ENCODE measurements at regions not wholly inside any gene's neighbourhood (a gene's known extent, or its start where the extent isn't known, plus 50 kb on each side); places are given as distances from the start of the nearest gene placed in this dataset.
"Not testable (repeated sequence)": the region's sequence is repeated elsewhere in the genome, so short reads cannot be mapped to it uniquely, and the experiment has no call there.

DNA sequence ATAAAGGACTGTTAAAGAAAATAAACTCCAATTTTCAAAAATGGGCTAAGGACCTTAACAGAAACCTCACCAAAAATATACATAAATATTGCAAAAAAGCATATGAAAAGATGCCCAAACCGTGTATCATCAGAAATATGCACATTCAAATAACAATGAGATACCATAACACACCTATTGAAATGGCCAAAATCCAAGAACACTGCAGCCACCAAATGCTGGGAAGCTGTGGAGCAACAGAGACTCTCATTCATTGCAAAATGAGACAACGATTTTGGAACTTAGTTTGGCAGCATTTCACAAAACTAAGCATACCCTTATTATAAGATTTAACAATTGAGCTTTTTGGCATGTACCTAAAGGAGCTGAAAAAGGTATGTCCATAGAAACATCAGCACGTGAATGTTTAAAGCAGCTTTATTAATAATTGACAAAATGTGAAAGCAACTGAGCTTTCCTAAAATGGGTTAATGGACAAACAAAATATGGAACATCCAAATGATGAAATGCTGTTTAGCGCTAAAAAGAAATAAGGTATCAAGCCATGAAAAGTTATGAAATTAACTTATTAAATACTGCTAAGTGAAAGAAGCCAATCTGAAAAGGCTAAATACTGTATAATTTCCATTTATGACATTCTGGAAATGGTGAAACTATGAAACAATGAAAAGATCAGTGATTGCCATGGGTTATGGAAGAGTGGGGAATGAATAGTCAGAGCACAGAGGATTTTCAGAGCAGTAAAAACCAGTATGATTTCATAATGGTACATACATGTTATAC, 592.6 kb upstream of the ADGRB3 start:
- Mint-ChIP-seq H3K4me1 (no peaks in the 10 kb centered on the region), H3K4me3 (no peak overlapping the region), H3K27ac (ENCODE audit: low read depth) (no peak overlapping the region), H3K27me3 (no peaks in the 10 kb centered on the region), H3K9me3 (peaks cover 13% of the 10 kb centered on the region), H3K36me3 (ENCODE audit: insufficient read depth) (peaks cover 2% of the 10 kb centered on the region)
- no peak for ATAC-seq (replicated peaks; ENCODE audit: extremely low read depth, poor library complexity, severe bottlenecking)
- no peak for DNase-seq (ENCODE audit: low spot score in 2 of 2)

DNA sequence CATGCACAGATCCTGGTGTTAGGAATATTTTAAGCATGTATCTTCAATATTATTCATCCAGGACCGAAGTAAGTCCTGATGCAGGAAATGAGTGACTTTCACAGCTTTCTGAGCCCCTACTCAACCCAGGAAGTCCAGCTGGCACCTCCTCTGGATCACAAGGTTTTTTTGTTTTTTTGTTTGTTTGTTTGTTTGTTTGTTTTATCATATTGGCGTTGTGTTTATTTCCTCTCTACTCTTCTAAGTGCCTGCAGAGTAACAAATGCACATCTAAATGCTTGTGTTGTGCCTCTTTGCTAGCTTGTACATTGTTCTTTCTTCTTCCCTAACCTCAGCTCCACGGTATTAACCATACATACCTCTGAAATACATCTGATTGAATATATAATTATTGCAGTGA, 594.3 kb upstream of the ADGRB3 start:
- no peak for ATAC-seq (replicated peaks; ENCODE audit: extremely low read depth, poor library complexity, severe bottlenecking)
- no peaks in the 10 kb centered on the region for H3K36me3 Mint-ChIP-seq (ENCODE audit: insufficient read depth)
- no peaks in the 10 kb centered on the region for H3K27me3 Mint-ChIP-seq
- H3K27ac Mint-ChIP-seq (ENCODE audit: low read depth), result no peak overlapping the region
- DNase-seq (ENCODE audit: low spot score in 2 of 2), result no peak
- no peaks in the 10 kb centered on the region for H3K4me1 Mint-ChIP-seq
- H3K4me3 Mint-ChIP-seq, result no peak overlapping the region
- peaks cover 13% of the 10 kb centered on the region for H3K9me3 Mint-ChIP-seq

DNA sequence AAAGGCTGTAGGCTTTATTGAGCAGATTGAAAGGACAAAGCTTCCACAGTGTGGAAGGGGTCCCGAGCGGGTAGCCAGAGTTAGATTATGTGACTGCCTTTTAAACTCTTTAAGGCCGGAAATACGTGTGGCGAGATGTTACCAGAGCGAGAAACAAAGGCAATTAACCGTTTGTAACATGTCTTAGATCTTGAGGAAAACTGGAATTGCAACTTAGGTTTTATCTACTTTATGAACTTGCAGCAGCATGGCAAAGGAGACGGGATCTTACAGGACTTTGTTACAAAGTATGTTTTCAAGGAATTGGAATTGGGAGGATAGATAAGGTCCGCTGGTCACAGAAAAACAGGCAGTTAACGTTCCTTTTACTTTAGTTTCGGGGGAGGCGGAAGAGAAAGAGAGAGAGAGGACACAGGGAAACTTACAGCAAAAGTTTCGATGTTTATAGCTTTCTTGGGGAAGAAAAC, 594.7 kb upstream of the ADGRB3 start:
- DNase-seq (ENCODE audit: low spot score in 2 of 2) (no peak), ATAC-seq (replicated peaks; ENCODE audit: extremely low read depth, poor library complexity, severe bottlenecking) (no peak)
- Mint-ChIP-seq H3K27ac (ENCODE audit: low read depth) (no peak overlapping the region), H3K36me3 (ENCODE audit: insufficient read depth) (no peaks in the 10 kb centered on the region), H3K4me1 (no peaks in the 10 kb centered on the region), H3K9me3 (peaks cover 13% of the 10 kb centered on the region), H3K4me3 (no peak overlapping the region), H3K27me3 (no peaks in the 10 kb centered on the region)

DNA sequence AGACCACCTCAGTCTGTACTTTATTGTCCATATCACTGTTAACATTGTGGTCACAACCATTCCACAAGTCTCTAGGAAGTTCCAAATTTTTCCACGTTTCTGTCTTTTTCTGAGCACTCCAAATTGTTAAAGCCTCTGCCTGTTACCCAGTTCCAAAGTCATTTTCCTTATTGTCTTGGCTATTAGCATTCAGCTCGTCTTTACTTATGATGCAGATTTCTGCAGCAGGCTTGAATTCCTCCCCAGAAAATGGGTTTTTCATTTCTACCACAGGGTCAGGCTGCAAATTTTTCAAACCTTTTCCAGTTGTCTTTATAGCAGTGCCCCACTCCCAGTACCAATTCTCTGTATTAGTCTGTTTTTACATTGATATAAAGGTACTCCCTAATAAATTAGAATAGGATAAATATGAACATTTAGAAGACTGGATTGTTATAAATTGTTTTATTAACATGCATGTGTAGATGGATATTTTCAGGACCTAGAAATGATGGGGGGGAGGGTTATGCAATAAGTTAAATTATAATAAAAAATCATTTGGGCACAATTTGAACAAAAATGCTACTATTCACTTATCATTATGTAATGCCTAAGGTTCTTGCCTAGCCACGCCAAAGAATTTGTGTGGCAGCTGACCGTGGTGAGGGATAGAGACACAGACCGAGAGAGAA, 595.3 kb upstream of the ADGRB3 start:
- H3K4me3 Mint-ChIP-seq, result no peak overlapping the region

DNA sequence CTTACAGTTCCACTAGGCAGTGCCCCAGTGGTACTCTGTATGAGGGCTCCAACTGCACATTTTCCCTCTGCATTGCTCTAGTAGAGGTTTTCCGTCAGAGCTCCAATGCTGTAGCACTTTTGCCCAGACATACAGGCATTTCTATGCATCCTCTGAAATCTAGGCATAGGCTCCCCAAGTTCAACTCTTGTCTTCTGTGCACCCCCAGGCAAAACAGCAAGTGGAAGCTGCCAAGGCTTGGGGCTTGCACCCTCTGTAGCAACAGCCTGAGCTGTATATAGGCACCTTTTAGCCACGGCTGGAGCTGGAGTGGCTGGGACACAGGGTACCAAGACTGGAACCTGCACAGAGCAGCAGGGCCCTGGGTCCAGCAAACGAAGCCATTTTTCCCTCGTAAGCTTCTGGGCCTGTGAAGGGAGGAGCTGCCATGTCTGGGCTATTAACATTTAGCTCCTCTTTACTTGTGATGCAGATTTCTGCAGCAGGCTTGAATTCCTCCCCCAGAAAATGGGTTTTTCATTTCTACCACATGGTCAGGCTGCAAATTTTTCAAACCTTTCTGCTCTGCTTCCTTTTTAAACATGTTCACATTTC, 596.2 kb upstream of the ADGRB3 start:
- ATAC-seq (replicated peaks; ENCODE audit: extremely low read depth, poor library complexity, severe bottlenecking) (peak; percentile 14), DNase-seq (ENCODE audit: low spot score in 2 of 2) (no peak)
- no peaks in the 10 kb centered on the region for H3K4me1 Mint-ChIP-seq
- H3K9me3 Mint-ChIP-seq, result peaks cover 13% of the 10 kb centered on the region
- H3K27me3 Mint-ChIP-seq, result no peaks in the 10 kb centered on the region
- H3K27ac Mint-ChIP-seq (ENCODE audit: low read depth), result no peak overlapping the region
- H3K4me3 Mint-ChIP-seq, result no peak overlapping the region
- no peaks in the 10 kb centered on the region for H3K36me3 Mint-ChIP-seq (ENCODE audit: insufficient read depth)

More for the DNA sequence above, 595.3 kb upstream of the ADGRB3 start:
- H3K36me3 Mint-ChIP-seq (ENCODE audit: insufficient read depth), result no peaks in the 10 kb centered on the region
- H3K27me3 Mint-ChIP-seq, result no peaks in the 10 kb centered on the region
- H3K4me1 Mint-ChIP-seq, result no peaks in the 10 kb centered on the region
- ATAC-seq (replicated peaks; ENCODE audit: extremely low read depth, poor library complexity, severe bottlenecking) (no peak), DNase-seq (ENCODE audit: low spot score in 2 of 2) (no peak)
- peaks cover 13% of the 10 kb centered on the region for H3K9me3 Mint-ChIP-seq
- no peak overlapping the region for H3K27ac Mint-ChIP-seq (ENCODE audit: low read depth)

DNA sequence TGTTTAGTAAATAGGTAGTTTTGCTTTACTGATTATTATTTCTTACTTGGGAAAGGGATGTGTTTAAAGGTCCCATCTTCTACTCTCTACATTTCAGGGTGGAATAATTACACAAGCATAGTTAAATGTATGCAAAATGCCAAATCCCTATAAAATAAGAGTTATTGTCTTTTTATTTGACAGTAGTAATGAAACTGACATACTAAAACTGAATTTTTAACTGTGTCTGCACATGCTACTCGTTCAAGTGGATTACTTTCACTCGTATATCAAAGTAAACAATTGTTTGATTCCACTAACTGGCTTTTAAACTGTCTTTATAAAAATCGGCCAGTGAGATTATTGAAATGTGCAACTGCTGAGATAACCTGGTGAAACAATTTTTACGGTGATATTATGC, 602.9 kb upstream of the ADGRB3 start:
- no peak for ATAC-seq (replicated peaks; ENCODE audit: extremely low read depth, poor library complexity, severe bottlenecking)
- Mint-ChIP-seq H3K27ac (ENCODE audit: low read depth) (no peak overlapping the region), H3K9me3 (no peaks in the 10 kb centered on the region), H3K36me3 (ENCODE audit: insufficient read depth) (no peaks in the 10 kb centered on the region), H3K4me1 (no peaks in the 10 kb centered on the region), H3K27me3 (no peaks in the 10 kb centered on the region), H3K4me3 (no peak overlapping the region)
- no peak for DNase-seq (ENCODE audit: low spot score in 2 of 2)

DNA sequence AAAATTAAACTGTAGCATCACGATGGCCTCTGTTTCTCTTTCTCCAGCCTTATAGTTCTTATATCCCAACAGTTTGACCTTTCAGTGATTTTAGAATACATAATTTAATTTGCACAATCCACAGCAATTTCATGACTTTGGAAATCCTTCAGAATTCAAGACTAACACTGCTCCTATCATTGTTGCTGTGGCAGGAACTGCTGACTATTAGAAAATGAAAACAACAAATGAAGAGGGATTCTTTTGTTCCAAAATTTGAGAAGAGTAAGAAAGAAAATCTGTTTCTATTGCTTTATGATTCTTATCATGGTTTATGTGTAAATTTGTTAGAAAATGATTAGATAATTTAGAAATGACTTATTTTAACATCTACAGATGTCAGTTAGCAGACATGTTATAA, 604.0 kb upstream of the ADGRB3 start:
- no peak for ATAC-seq (replicated peaks; ENCODE audit: extremely low read depth, poor library complexity, severe bottlenecking)

DNA sequence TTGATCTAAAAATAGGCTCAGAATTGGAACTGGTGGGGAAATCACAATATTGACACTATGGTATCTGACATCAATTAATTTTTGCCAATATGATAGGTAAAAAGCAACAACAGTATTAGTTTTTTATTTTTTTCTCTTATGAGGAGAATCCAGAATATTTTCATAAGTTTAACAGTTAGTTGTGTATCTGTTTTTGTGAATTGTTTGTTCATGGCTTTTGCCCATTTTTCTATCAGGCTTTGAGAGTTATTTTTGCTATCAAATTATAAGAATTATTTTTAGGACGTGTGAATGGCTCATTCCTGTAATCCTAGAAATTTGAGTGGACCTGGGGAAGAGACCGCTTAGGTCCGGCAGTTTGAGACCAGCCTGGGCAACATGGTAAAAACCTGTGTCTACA, 608.6 kb upstream of the ADGRB3 start:
- peaks cover 8% of the 10 kb centered on the region for H3K9me3 Mint-ChIP-seq
- no peaks in the 10 kb centered on the region for H3K4me1 Mint-ChIP-seq
- H3K27me3 Mint-ChIP-seq, result no peaks in the 10 kb centered on the region
- DNase-seq (ENCODE audit: low spot score in 2 of 2) (no peak), ATAC-seq (replicated peaks; ENCODE audit: extremely low read depth, poor library complexity, severe bottlenecking) (no peak)
- H3K27ac Mint-ChIP-seq (ENCODE audit: low read depth), result no peak overlapping the region
- no peak overlapping the region for H3K4me3 Mint-ChIP-seq
- H3K36me3 Mint-ChIP-seq (ENCODE audit: insufficient read depth), result no peaks in the 10 kb centered on the region

More for the DNA sequence above, 604.0 kb upstream of the ADGRB3 start:
- no peaks in the 10 kb centered on the region for H3K36me3 Mint-ChIP-seq (ENCODE audit: insufficient read depth)
- H3K27ac Mint-ChIP-seq (ENCODE audit: low read depth), result no peak overlapping the region
- no peak overlapping the region for H3K4me3 Mint-ChIP-seq
- H3K4me1 Mint-ChIP-seq, result no peaks in the 10 kb centered on the region
- no peaks in the 10 kb centered on the region for H3K9me3 Mint-ChIP-seq
- DNase-seq (ENCODE audit: low spot score in 2 of 2), result no peak
- H3K27me3 Mint-ChIP-seq, result no peaks in the 10 kb centered on the region

DNA sequence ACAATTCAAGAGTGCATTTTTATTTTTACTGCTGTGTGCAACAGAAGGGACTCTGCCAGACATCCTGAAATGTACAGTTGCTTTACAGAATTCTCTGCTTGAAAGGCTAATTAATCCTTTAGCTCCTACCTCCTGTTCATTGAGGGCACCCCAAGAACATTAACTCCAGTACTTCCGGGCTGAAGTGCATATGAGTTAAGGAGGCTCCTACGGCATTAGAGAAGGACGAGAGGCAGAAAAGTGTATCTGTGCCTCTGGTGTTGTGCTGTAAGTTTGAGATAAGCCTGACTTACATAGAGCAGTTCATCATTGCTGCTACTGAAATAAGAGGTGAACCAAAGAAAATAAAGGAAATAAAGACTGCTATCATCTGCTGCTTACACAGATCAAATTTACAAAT, 609.3 kb upstream of the ADGRB3 start:
- Mint-ChIP-seq H3K4me3 (no peak overlapping the region), H3K36me3 (ENCODE audit: insufficient read depth) (no peaks in the 10 kb centered on the region), H3K27me3 (no peaks in the 10 kb centered on the region)

DNA sequence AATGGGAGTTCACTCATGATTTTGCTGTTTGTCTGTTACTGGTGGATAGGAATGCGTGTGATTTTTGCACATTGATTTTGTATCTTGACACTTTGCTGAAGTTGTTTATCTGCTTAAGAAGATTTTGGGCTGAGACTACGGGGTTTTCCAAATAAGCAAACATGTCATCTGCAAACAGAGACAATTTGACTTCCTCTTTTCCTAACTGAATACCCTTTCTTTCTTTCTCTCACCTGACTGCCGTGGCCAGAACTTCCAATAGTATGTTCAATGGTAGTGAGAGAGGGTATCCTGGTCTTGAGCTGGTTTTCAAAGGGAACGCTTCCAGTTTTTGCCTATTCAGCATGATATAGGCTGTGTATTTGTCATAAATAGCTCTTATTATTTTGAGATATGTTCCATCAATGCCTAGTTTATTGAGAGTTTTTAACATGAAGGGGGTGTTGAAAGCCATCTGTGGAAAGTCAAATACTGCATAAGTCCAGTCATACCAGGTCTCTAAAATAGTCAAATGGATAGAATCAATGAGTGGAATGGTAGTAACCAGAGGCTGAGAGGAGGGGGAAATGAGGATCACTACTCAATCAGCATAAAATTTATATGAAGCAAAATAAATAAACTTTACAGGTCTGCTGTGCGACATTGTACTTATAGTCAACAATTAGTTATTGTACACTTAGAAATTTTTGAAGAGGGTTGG, 610.4 kb upstream of the ADGRB3 start:
- Mint-ChIP-seq H3K27me3 (no peaks in the 10 kb centered on the region), H3K4me1 (no peaks in the 10 kb centered on the region), H3K4me3 (no peak overlapping the region), H3K36me3 (ENCODE audit: insufficient read depth) (no peaks in the 10 kb centered on the region), H3K9me3 (peaks cover 8% of the 10 kb centered on the region), H3K27ac (ENCODE audit: low read depth) (no peak overlapping the region)
- ATAC-seq (replicated peaks; ENCODE audit: extremely low read depth, poor library complexity, severe bottlenecking) (no peak), DNase-seq (ENCODE audit: low spot score in 2 of 2) (no peak)

More for the DNA sequence above, 609.3 kb upstream of the ADGRB3 start:
- Mint-ChIP-seq H3K9me3 (peaks cover 8% of the 10 kb centered on the region), H3K27ac (ENCODE audit: low read depth) (no peak overlapping the region), H3K4me1 (no peaks in the 10 kb centered on the region)
- ATAC-seq (replicated peaks; ENCODE audit: extremely low read depth, poor library complexity, severe bottlenecking), result no peak
- no peak for DNase-seq (ENCODE audit: low spot score in 2 of 2)

DNA sequence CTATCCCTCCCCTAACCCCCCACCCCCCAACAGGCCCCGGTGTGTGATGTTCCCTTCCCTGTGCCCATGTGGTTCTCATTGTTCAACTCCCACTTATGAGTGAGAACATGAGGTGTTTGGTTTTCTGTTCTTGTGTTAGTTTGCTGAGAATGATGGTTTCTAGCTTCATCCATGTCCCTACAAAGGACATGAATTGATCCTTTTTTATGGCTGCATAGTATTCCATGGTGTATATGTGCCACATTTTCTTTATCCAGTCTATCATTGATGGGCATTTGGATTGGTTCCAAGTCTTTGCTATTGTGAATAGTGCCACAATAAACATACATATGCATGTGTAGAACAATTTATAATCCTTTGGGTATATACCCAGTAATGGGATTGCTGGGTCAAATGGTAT, 612.1 kb upstream of the ADGRB3 start:
- H3K4me1 Mint-ChIP-seq; DNase-seq (ENCODE audit: low spot score in 2 of 2); H3K4me3 Mint-ChIP-seq; ATAC-seq (replicated peaks; ENCODE audit: extremely low read depth, poor library complexity, severe bottlenecking); H3K27ac Mint-ChIP-seq (ENCODE audit: low read depth); H3K27me3 Mint-ChIP-seq; H3K36me3 Mint-ChIP-seq (ENCODE audit: insufficient read depth): not testable (repeated sequence)
- peaks cover 20% of the 10 kb centered on the region for H3K9me3 Mint-ChIP-seq

DNA sequence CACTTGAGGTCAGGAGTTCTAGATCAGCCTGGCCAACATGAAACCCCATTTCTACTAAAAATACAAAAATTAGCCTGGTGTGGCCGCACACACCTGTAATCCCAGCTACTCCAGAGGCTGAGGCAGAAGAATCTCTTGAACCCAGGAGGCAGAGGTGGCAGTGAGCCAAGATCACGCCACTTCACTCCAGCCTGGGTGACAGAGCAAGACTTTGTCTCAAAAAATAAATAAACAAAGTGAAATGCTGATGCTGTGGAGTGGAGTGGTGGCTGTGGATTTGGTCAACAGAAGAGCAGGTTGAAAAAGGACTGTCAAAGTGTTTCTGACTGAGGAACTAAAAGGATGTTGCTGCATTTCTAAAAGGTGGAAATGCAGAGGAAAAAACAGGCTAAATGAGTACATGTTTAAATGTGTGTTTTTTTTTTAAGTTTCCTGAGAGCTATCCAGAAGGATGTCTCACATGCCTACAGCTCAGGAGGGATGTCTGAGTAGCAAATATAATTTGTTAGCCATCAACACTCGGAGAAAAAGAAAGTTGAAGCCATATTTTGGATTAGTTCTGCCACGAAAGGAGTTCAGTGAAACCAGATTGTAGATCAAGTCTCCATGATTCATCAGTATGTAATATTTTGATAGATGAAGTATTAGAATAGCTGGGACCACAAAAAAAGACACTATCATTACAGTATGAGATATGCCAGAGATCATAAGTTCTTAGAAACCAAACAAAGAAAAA, 621.1 kb upstream of the ADGRB3 start:
- H3K27ac Mint-ChIP-seq (ENCODE audit: low read depth), result no peak overlapping the region

More for the DNA sequence above, 621.1 kb upstream of the ADGRB3 start:
- Mint-ChIP-seq H3K9me3 (peaks cover 31% of the 10 kb centered on the region), H3K36me3 (ENCODE audit: insufficient read depth) (no peaks in the 10 kb centered on the region), H3K4me1 (no peaks in the 10 kb centered on the region), H3K4me3 (no peak overlapping the region), H3K27me3 (no peaks in the 10 kb centered on the region)
- DNase-seq (ENCODE audit: low spot score in 2 of 2) (no peak), ATAC-seq (replicated peaks; ENCODE audit: extremely low read depth, poor library complexity, severe bottlenecking) (no peak)

Data from central memory CD8-positive, alpha-beta T cell (primary cell).